PC-9 (cell line): ENCODE measurements at regions not wholly inside any gene's neighbourhood (a gene's known extent, or its start where the extent isn't known, plus 50 kb on each side); places are given as distances from the start of the nearest gene placed in this dataset.

Experiments
- EZH2 ChIP-seq: fragments of 200-600 bp; sonication (generic); IDR thresholded peaks from 2 replicates; pipeline ENCODE4 v1.8.0; 2017; ENCODE audit warnings: antibody characterized with exemption, low read depth
- TF ChIP-seq, protein P1 (sequence below): fragments of 200-600 bp; sonication (generic); conservative IDR thresholded peaks from 2 replicates; pipeline ENCODE4 v1.6.1; 2017; ENCODE audit warnings: mixed run types, antibody characterized with exemption, mild to moderate bottlenecking, moderate library complexity

DNA sequence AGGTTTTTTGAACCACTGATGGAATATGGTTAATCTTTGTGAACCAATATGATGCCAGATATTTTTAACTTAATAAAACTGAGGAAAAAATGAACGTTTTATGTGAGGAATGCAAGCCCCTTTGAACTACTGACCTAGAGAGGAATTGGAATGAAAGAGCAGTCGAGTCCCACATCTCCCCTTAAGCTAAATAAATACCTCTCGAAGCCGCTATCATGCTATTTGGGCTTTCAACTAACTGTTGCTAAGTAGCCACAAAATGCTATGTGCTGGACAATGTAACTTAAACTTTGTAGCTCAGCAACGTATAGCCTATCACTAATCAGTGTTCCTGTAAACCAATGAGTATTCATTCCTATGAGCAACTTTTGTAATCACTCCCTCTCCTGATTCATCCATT is 1037.2 kb downstream of the SQOR start:
- TF ChIP-seq, protein P1, sequence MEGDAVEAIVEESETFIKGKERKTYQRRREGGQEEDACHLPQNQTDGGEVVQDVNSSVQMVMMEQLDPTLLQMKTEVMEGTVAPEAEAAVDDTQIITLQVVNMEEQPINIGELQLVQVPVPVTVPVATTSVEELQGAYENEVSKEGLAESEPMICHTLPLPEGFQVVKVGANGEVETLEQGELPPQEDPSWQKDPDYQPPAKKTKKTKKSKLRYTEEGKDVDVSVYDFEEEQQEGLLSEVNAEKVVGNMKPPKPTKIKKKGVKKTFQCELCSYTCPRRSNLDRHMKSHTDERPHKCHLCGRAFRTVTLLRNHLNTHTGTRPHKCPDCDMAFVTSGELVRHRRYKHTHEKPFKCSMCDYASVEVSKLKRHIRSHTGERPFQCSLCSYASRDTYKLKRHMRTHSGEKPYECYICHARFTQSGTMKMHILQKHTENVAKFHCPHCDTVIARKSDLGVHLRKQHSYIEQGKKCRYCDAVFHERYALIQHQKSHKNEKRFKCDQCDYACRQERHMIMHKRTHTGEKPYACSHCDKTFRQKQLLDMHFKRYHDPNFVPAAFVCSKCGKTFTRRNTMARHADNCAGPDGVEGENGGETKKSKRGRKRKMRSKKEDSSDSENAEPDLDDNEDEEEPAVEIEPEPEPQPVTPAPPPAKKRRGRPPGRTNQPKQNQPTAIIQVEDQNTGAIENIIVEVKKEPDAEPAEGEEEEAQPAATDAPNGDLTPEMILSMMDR = no peak
- no peak for TF ChIP-seq EZH2
